ENCODE measurements at regions not wholly inside any gene's neighbourhood (a gene's known extent, or its start where the extent isn't known, plus 50 kb on each side); places are given as distances from the start of the nearest gene placed in this dataset.

DNA sequence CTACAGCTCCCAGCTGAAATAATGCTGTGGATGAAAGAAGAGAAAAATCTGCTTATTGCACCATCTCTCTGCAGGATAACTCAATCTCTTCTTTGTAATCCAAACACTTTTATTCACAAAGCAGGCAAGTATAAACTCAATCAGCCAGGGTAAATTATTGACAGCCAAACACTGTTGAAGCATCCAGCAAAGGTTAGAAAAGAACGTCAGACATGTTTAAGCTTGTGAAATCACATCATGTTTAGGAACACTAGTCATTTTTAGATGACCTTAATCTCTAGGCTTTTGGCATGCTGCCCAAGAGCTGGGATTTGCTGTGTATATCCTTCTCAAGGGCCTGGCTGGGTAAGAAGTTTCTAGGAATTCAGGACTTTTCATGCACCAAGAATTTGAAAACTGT, 1148.1 kb upstream of the FANCL start:
- intact Hi-C loops (cut with micrococcal nuclease; ENCODE audit: unreplicated experiment) (no loop called here), in situ Hi-C loops (cut with HindIII; ENCODE audit: low pct_unique_long_range_greater_than_20kb, low sequenced_read_pairs) (no loop called here)
- no peak for TF ChIP-seq REST (IDR thresholded peaks at IDR 0.05; ENCODE audit: insufficient read depth in 1 of 2, low read depth in 2 of 2, low read length in 1 of 2)
- TF ChIP-seq, protein P1, sequence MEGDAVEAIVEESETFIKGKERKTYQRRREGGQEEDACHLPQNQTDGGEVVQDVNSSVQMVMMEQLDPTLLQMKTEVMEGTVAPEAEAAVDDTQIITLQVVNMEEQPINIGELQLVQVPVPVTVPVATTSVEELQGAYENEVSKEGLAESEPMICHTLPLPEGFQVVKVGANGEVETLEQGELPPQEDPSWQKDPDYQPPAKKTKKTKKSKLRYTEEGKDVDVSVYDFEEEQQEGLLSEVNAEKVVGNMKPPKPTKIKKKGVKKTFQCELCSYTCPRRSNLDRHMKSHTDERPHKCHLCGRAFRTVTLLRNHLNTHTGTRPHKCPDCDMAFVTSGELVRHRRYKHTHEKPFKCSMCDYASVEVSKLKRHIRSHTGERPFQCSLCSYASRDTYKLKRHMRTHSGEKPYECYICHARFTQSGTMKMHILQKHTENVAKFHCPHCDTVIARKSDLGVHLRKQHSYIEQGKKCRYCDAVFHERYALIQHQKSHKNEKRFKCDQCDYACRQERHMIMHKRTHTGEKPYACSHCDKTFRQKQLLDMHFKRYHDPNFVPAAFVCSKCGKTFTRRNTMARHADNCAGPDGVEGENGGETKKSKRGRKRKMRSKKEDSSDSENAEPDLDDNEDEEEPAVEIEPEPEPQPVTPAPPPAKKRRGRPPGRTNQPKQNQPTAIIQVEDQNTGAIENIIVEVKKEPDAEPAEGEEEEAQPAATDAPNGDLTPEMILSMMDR (IDR thresholded peaks at IDR 0.05) = no peak
- Histone ChIP-seq H3K27ac (ENCODE audit: low read length) (no peak overlapping the region), H3K4me1 (ENCODE audit: control insufficient read depth, insufficient read depth, low read length) (no peaks in the 10 kb centered on the region), H3K27me3 (ENCODE audit: control insufficient read depth, insufficient read depth, low read length) (no peaks in the 10 kb centered on the region), H3K36me3 (ENCODE audit: control insufficient read depth, insufficient read depth, low read length) (no peaks in the 10 kb centered on the region), H3K9me3 (ENCODE audit: control insufficient read depth, insufficient read depth, low read depth, low read length) (no peaks in the 10 kb centered on the region), H3K4me3 (ENCODE audit: low read depth in 2 of 2, low read length in 2 of 2) (no peak overlapping the region)
- CTCF ChIA-PET = no interaction called here
- DNase-seq (ENCODE audit: low read depth, low spot score) = no peak
- ATAC-seq = no peak
- no TSS peak for BruUV-seq (replicated peaks)
- POLR2A ChIA-PET = no interaction called here

GRCh38 chr2:59385971-59386370, 1144.8 kb upstream of the FANCL start:
- intact Hi-C loops (cut with micrococcal nuclease; ENCODE audit: unreplicated experiment) (no loop called here), in situ Hi-C loops (cut with HindIII; ENCODE audit: low pct_unique_long_range_greater_than_20kb, low sequenced_read_pairs) (no loop called here)
- TF ChIP-seq TCF7L2 (IDR thresholded peaks at IDR 0.05; ENCODE audit: low read depth, low read length) (no peak), POLR2AphosphoS5 (IDR thresholded peaks at IDR 0.05; ENCODE audit: low read depth, low read length) (no peak), REST (IDR thresholded peaks at IDR 0.05; ENCODE audit: insufficient read depth in 1 of 2, low read depth in 2 of 2, low read length in 1 of 2) (no peak), SIN3A (IDR thresholded peaks at IDR 0.05; ENCODE audit: borderline replicate concordance, insufficient read depth, low read depth, low read length) (no peak)
- TF ChIP-seq, protein P1 (IDR thresholded peaks at IDR 0.05) = no peak
- no TSS peak for BruUV-seq (replicated peaks)
- DNase-seq (ENCODE audit: low read depth, low spot score) (no peak), ATAC-seq (no peak)
- ChIA-PET POLR2A (no interaction called here), CTCF (no interaction called here)
- Histone ChIP-seq H3K4me3 (ENCODE audit: low read depth in 2 of 2, low read length in 2 of 2) (no peak overlapping the region), H3K4me1 (ENCODE audit: control insufficient read depth, insufficient read depth, low read length) (no peaks in the 10 kb centered on the region), H3K27ac (ENCODE audit: low read length) (no peak overlapping the region), H3K27me3 (ENCODE audit: control insufficient read depth, insufficient read depth, low read length) (no peaks in the 10 kb centered on the region), H3K36me3 (ENCODE audit: control insufficient read depth, insufficient read depth, low read length) (no peaks in the 10 kb centered on the region), H3K9me3 (ENCODE audit: control insufficient read depth, insufficient read depth, low read depth, low read length) (no peaks in the 10 kb centered on the region)
